ENCODE measurements at regions not wholly inside any gene's neighbourhood (a gene's known extent, or its start where the extent isn't known, plus 50 kb on each side); places are given as distances from the start of the nearest gene placed in this dataset.

- POLR2A ChIA-PET, result no interaction called here
- no peak for DNase-seq
- H3K9me3 Mint-ChIP-seq (ENCODE audit: insufficient read depth), result no peaks in the 10 kb centered on the region
Measured at GRCh38 chr2:122478117-122478516, 722.7 kb downstream of the TSN start.

GRCh38 chr2:122478771-122479170 is 723.3 kb downstream of the TSN start:
- Mint-ChIP-seq H3K4me3 (no peak overlapping the region), H3K4me1 (ENCODE audit: low read depth) (no peaks in the 10 kb centered on the region), H3K9me3 (ENCODE audit: insufficient read depth) (no peaks in the 10 kb centered on the region), H3K27ac (no peak overlapping the region), H3K27me3 (ENCODE audit: low read depth) (no peaks in the 10 kb centered on the region), H3K36me3 (ENCODE audit: low read depth) (no peaks in the 10 kb centered on the region)
- ChIA-PET POLR2A (no interaction called here), CTCF (no interaction called here)
- ATAC-seq (no peak), DNase-seq (no peak)

More at GRCh38 chr2:122478117-122478516, 722.7 kb downstream of the TSN start:
- H3K4me3 Mint-ChIP-seq, result no peak overlapping the region
- H3K36me3 Mint-ChIP-seq (ENCODE audit: low read depth), result no peaks in the 10 kb centered on the region
- CTCF ChIA-PET, result no interaction called here
- H3K27me3 Mint-ChIP-seq (ENCODE audit: low read depth), result no peaks in the 10 kb centered on the region
- ATAC-seq, result no peak
- no peaks in the 10 kb centered on the region for H3K4me1 Mint-ChIP-seq (ENCODE audit: low read depth)
- no peak overlapping the region for H3K27ac Mint-ChIP-seq

- DNase-seq, result no peak
- Mint-ChIP-seq H3K36me3 (ENCODE audit: low read depth) (no peaks in the 10 kb centered on the region), H3K27me3 (ENCODE audit: low read depth) (no peaks in the 10 kb centered on the region), H3K4me3 (no peak overlapping the region), H3K9me3 (ENCODE audit: insufficient read depth) (no peaks in the 10 kb centered on the region), H3K4me1 (ENCODE audit: low read depth) (no peaks in the 10 kb centered on the region), H3K27ac (no peak overlapping the region)
- no peak for ATAC-seq
- ChIA-PET CTCF (no interaction called here), POLR2A (no interaction called here)
Measured at GRCh38 chr2:122480501-122481243, 725.2 kb downstream of the TSN start.

GRCh38 chr2:122481244-122481622 is 725.8 kb downstream of the TSN start:
- ChIA-PET POLR2A (no interaction called here), CTCF (no interaction called here)
- no peak overlapping the region for H3K27ac Mint-ChIP-seq
- H3K9me3 Mint-ChIP-seq (ENCODE audit: insufficient read depth), result no peaks in the 10 kb centered on the region
- ATAC-seq (no peak), DNase-seq (no peak)
- H3K4me3 Mint-ChIP-seq, result no peak overlapping the region
- no peaks in the 10 kb centered on the region for H3K4me1 Mint-ChIP-seq (ENCODE audit: low read depth)
- no peaks in the 10 kb centered on the region for H3K27me3 Mint-ChIP-seq (ENCODE audit: low read depth)
- no peaks in the 10 kb centered on the region for H3K36me3 Mint-ChIP-seq (ENCODE audit: low read depth)

- POLR2A ChIA-PET, result no interaction called here
- no peak overlapping the region for H3K4me3 Mint-ChIP-seq
- H3K27me3 Mint-ChIP-seq (ENCODE audit: low read depth), result no peaks in the 10 kb centered on the region
- no peaks in the 10 kb centered on the region for H3K9me3 Mint-ChIP-seq (ENCODE audit: insufficient read depth)
- CTCF ChIA-PET, result no interaction called here
- ATAC-seq (no peak), DNase-seq (no peak)
- no peaks in the 10 kb centered on the region for H3K36me3 Mint-ChIP-seq (ENCODE audit: low read depth)
- H3K4me1 Mint-ChIP-seq (ENCODE audit: low read depth), result no peaks in the 10 kb centered on the region
- H3K27ac Mint-ChIP-seq, result no peak overlapping the region
Measured at GRCh38 chr2:122481717-122482116, 726.3 kb downstream of the TSN start.

- CTCF ChIA-PET, result no interaction called here
- Mint-ChIP-seq H3K27ac (no peak overlapping the region), H3K27me3 (ENCODE audit: low read depth) (no peaks in the 10 kb centered on the region), H3K4me3 (no peak overlapping the region), H3K9me3 (ENCODE audit: insufficient read depth) (no peaks in the 10 kb centered on the region), H3K4me1 (ENCODE audit: low read depth) (no peaks in the 10 kb centered on the region), H3K36me3 (ENCODE audit: low read depth) (no peaks in the 10 kb centered on the region)
- ATAC-seq (no peak), DNase-seq (no peak)
- POLR2A ChIA-PET, result no interaction called here
Measured at GRCh38 chr2:122486086-122486485, 730.6 kb downstream of the TSN start.

GRCh38 chr2:122486705-122487415 is 731.4 kb downstream of the TSN start:
- H3K27ac Mint-ChIP-seq, result no peak overlapping the region
- ChIA-PET POLR2A (no interaction called here), CTCF (no interaction called here)
- H3K9me3 Mint-ChIP-seq (ENCODE audit: insufficient read depth), result no peaks in the 10 kb centered on the region
- DNase-seq (no peak), ATAC-seq (no peak)
- no peak overlapping the region for H3K4me3 Mint-ChIP-seq
- no peaks in the 10 kb centered on the region for H3K4me1 Mint-ChIP-seq (ENCODE audit: low read depth)
- H3K36me3 Mint-ChIP-seq (ENCODE audit: low read depth), result no peaks in the 10 kb centered on the region
- no peaks in the 10 kb centered on the region for H3K27me3 Mint-ChIP-seq (ENCODE audit: low read depth)

GRCh38 chr2:122491011-122491410 is 735.6 kb downstream of the TSN start:
- no peak overlapping the region for H3K4me3 Mint-ChIP-seq
- no peaks in the 10 kb centered on the region for H3K4me1 Mint-ChIP-seq (ENCODE audit: low read depth)
- no peak overlapping the region for H3K27ac Mint-ChIP-seq
- no peak for DNase-seq
- ChIA-PET POLR2A (no interaction called here), CTCF (no interaction called here)
- H3K9me3 Mint-ChIP-seq (ENCODE audit: insufficient read depth), result no peaks in the 10 kb centered on the region
- H3K27me3 Mint-ChIP-seq (ENCODE audit: low read depth), result no peaks in the 10 kb centered on the region
- no peak for ATAC-seq
- no peaks in the 10 kb centered on the region for H3K36me3 Mint-ChIP-seq (ENCODE audit: low read depth)

GRCh38 chr2:122500316-122501105 is 745.1 kb downstream of the TSN start:
- H3K9me3 Mint-ChIP-seq (ENCODE audit: insufficient read depth), result no peaks in the 10 kb centered on the region
- DNase-seq (no peak), ATAC-seq (no peak)
- H3K4me1 Mint-ChIP-seq (ENCODE audit: low read depth), result no peaks in the 10 kb centered on the region
- H3K27me3 Mint-ChIP-seq (ENCODE audit: low read depth), result no peaks in the 10 kb centered on the region
- H3K36me3 Mint-ChIP-seq (ENCODE audit: low read depth), result no peaks in the 10 kb centered on the region
- ChIA-PET CTCF (no interaction called here), POLR2A (no interaction called here)
- no peak overlapping the region for H3K27ac Mint-ChIP-seq
- no peak overlapping the region for H3K4me3 Mint-ChIP-seq

GRCh38 chr2:122506620-122507019 is 751.2 kb downstream of the TSN start:
- no peak for DNase-seq
- Mint-ChIP-seq H3K27me3 (ENCODE audit: low read depth) (no peaks in the 10 kb centered on the region), H3K4me3 (no peak overlapping the region), H3K36me3 (ENCODE audit: low read depth) (no peaks in the 10 kb centered on the region), H3K4me1 (ENCODE audit: low read depth) (no peaks in the 10 kb centered on the region), H3K9me3 (ENCODE audit: insufficient read depth) (no peaks in the 10 kb centered on the region), H3K27ac (no peak overlapping the region)
- CTCF ChIA-PET, result no interaction called here
- POLR2A ChIA-PET, result no interaction called here
- ATAC-seq, result no peak

GRCh38 chr2:122507261-122507660 is 751.8 kb downstream of the TSN start:
- ChIA-PET POLR2A (no interaction called here), CTCF (no interaction called here)
- no peak for ATAC-seq
- H3K27me3 Mint-ChIP-seq (ENCODE audit: low read depth), result no peaks in the 10 kb centered on the region
- H3K4me1 Mint-ChIP-seq (ENCODE audit: low read depth), result no peaks in the 10 kb centered on the region
- no peaks in the 10 kb centered on the region for H3K36me3 Mint-ChIP-seq (ENCODE audit: low read depth)
- H3K9me3 Mint-ChIP-seq (ENCODE audit: insufficient read depth), result no peaks in the 10 kb centered on the region
- no peak for DNase-seq
- H3K27ac Mint-ChIP-seq, result no peak overlapping the region
- H3K4me3 Mint-ChIP-seq, result no peak overlapping the region

- DNase-seq, result no peak
- Mint-ChIP-seq H3K9me3 (ENCODE audit: insufficient read depth) (no peaks in the 10 kb centered on the region), H3K27ac (no peak overlapping the region), H3K4me3 (no peak overlapping the region), H3K4me1 (ENCODE audit: low read depth) (no peaks in the 10 kb centered on the region), H3K27me3 (ENCODE audit: low read depth) (no peaks in the 10 kb centered on the region), H3K36me3 (ENCODE audit: low read depth) (no peaks in the 10 kb centered on the region)
- POLR2A ChIA-PET, result no interaction called here
- CTCF ChIA-PET, result no interaction called here
- ATAC-seq, result no peak
Measured at GRCh38 chr2:122512091-122512490, 756.6 kb downstream of the TSN start.

Data from activated CD8-positive, alpha-beta T cell treated with anti-CD3 and anti-CD28 coated beads, Interleukin-2, amount 10 ng/mL, durations not matched to agents 7 days and 5 days (primary cell).